B cell (primary cell): ENCODE measurements at regions not wholly inside any gene's neighbourhood (a gene's known extent, or its start where the extent isn't known, plus 50 kb on each side); places are given as distances from the start of the nearest gene placed in this dataset.

Experiments
- ATAC-seq: fragments of 200-7000 bp; cut with Tn5 transposase; one replicate; pipeline ENCODE4 v1.10.0; 2021; ENCODE audit warnings: low read depth, mild to moderate bottlenecking, moderate number of reproducible peaks, moderate library complexity
- CTCF ChIA-PET: fragments of 350-600 bp; sonication (Branson Sonifier 250); formaldehyde crosslinking; loops from one replicate; lab custom pipeline; 2021; ENCODE audit warnings: antibody characterized with exemption, inconsistent platforms; lab: Charles Lee
- POLR2A ChIA-PET: fragments of 350-600 bp; sonication (Branson Sonifier 250); formaldehyde crosslinking; loops from one replicate; lab custom pipeline; 2021; ENCODE audit warnings: antibody characterized with exemption; lab: Charles Lee
- DNase-seq: peaks from one replicate; pipeline ENCODE4 v3.0.0; 2013
- H2AFZ ChIP-seq: 2 replicates; pipeline ENCODE4 v1.6.1; 2012; ENCODE audit warnings: mild to moderate bottlenecking, low read depth, low read length; ENCODE audit not compliant: insufficient read depth, poor library complexity, severe bottlenecking
- H3K27ac ChIP-seq, 2 donors: 1 replicate in 1 of 2; 2 replicates in 1 of 2; pipeline ENCODE4 v1.5.1; 2012 to 2013; ENCODE audit warnings: low read length in 2 of 2, mild to moderate bottlenecking in 2 of 2, moderate library complexity in 1 of 2
- H3K27me3 ChIP-seq, 4 experiments: fragments of 200-600 bp in 1 of 4; sonication (generic) in 1 of 4; replicated peaks in 1 of 4; 1 replicate in 2 of 4; 2 replicates in 2 of 4; pipeline versions ENCODE4 v1.6.1 to v1.7.0; 2013 to 2016; ENCODE audit warnings: low read length in 3 of 4, mild to moderate bottlenecking in 2 of 4, mixed read lengths in 1 of 4, moderate library complexity in 1 of 4; ENCODE audit not compliant: insufficient read depth in 4 of 4, control insufficient read depth in 3 of 4; ENCODE audit errors: control extremely low read depth in 1 of 4
- H3K36me3 ChIP-seq, 2 experiments: replicated peaks in 1 of 2; 1 replicate in 1 of 2; 2 replicates in 1 of 2; pipeline versions ENCODE4 v1.6.1 to v1.7.1; 2013; ENCODE audit warnings: low read length in 1 of 2; ENCODE audit not compliant: insufficient read depth in 2 of 2, control insufficient read depth in 1 of 2; ENCODE audit errors: control extremely low read depth in 1 of 2, extremely low read depth in 1 of 2
- H3K4me1 ChIP-seq, 2 donors: fragments of 200-600 bp in 1 of 2; sonication (generic) in 1 of 2; 1 replicate in 1 of 2; 2 replicates in 1 of 2; pipeline versions ENCODE4 v1.5.1 to v1.6.1; 2013 to 2017; ENCODE audit warnings: low read length in 2 of 2; ENCODE audit not compliant: control insufficient read depth in 2 of 2, insufficient read depth in 2 of 2
- H3K4me2 ChIP-seq: replicated peaks from 2 replicates; pipeline ENCODE3; 2012; ENCODE audit warnings: mild to moderate bottlenecking, low read depth, low read length; ENCODE audit not compliant: poor library complexity, severe bottlenecking
- H3K4me3 ChIP-seq, 5 experiments: fragments of 200-600 bp in 1 of 5; sonication (generic) in 1 of 5; 1 replicate in 3 of 5; 2 replicates in 2 of 5; pipeline versions ENCODE4 v1.5.1 to v1.7.0; 2011 to 2016; ENCODE audit warnings: low read length in 4 of 5, mild to moderate bottlenecking in 4 of 5, low read depth in 2 of 5, control low read depth in 1 of 5, moderate library complexity in 1 of 5; ENCODE audit not compliant: insufficient read depth in 1 of 5; ENCODE audit errors: control extremely low read depth in 1 of 5, extremely low read depth in 1 of 5
- H3K79me2 ChIP-seq: fragments of 200-600 bp; sonication (generic); one replicate; pipeline ENCODE4 v1.6.0; 2016; ENCODE audit warnings: low read length; ENCODE audit not compliant: control insufficient read depth, insufficient read depth
- H3K9ac ChIP-seq: fragments of 200-600 bp; sonication (generic); 2 replicates; pipeline ENCODE4 v1.6.1; 2017; ENCODE audit warnings: mild to moderate bottlenecking, low read length, moderate library complexity
- H3K9me3 ChIP-seq, 3 donors: one replicate each; pipeline versions ENCODE4 v1.6.1 to v1.7.1; 2013; ENCODE audit warnings: low read length in 2 of 3; ENCODE audit not compliant: control insufficient read depth in 2 of 3, insufficient read depth in 1 of 3; ENCODE audit errors: control extremely low read depth in 1 of 3
- H4K20me1 ChIP-seq: 2 replicates; pipeline ENCODE4 v1.6.0; 2012; ENCODE audit warnings: mild to moderate bottlenecking, low read length; ENCODE audit not compliant: insufficient read depth, control insufficient read depth, poor library complexity, severe bottlenecking
- H3K27ac Mint-ChIP-seq: one replicate; pipeline ENCODE4 v1.8.0; 2021; ENCODE audit warnings: mixed read lengths
- H3K27me3 Mint-ChIP-seq: one replicate; pipeline ENCODE4 v1.8.0; 2021; ENCODE audit warnings: mixed read lengths
- H3K4me1 Mint-ChIP-seq: one replicate; pipeline ENCODE4 v1.8.0; 2021; ENCODE audit warnings: mixed read lengths
- H3K4me3 Mint-ChIP-seq: one replicate; pipeline ENCODE4 v1.8.0; 2021; ENCODE audit warnings: mixed read lengths
- H3K9me3 Mint-ChIP-seq: one replicate; pipeline ENCODE4 v1.8.0; 2022; ENCODE audit warnings: mixed read lengths; ENCODE audit not compliant: insufficient read depth
- EZH2 ChIP-seq: IDR thresholded peaks from 2 replicates; pipeline ENCODE4 v1.6.1; 2012; ENCODE audit warnings: borderline replicate concordance, low read depth, mild to moderate bottlenecking, moderate library complexity, low read length; ENCODE audit not compliant: insufficient read depth, poor library complexity, severe bottlenecking
- WGBS: methylation state at CpG from one replicate; pipeline ENCODE4 v1.1.5; 2013; ENCODE audit warnings: missing lambda C conversion rate; ENCODE audit not compliant: insufficient coverage; 5-methylcytosine and 5-hydroxymethylcytosine counted together
- intact Hi-C: fragments of 100-400 bp; cut with micrococcal nuclease; formaldehyde crosslinking; loops from one replicate; pipeline ENCODE4 v1.10.0; 2022
- TF ChIP-seq, protein P1 (sequence below): fragments of 200-600 bp; IDR thresholded peaks from one replicate; pipeline ENCODE4 v1.8.0; 2022; ENCODE audit warnings: antibody characterized with exemption, mild to moderate bottlenecking

DNA sequence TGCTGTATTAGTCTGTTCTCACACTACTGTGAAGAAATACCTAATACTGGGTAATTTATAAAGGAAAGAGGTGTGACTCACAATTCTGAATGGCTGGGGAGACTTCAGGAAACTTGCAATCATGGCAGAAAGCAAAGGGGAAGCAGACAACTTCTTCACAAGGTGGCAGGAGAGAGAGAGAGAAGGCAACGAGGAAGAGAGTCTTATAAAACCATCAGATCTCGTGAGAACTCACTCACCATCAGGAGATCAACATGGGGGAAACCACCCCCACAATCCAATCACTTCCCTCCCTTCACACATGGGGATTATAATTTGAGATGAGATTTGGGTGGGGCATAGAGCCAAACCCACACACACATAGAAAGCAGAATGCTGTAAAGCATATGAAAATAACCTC is 896.2 kb downstream of the CDH11 start:
- Mint-ChIP-seq H3K4me1 (no peaks in the 10 kb centered on the region), H3K27me3 (no peaks in the 10 kb centered on the region), H3K27ac (no peak overlapping the region), H3K9me3 (peaks cover 8% of the 10 kb centered on the region), H3K4me3 (no peak overlapping the region)
- TF ChIP-seq, protein P1, sequence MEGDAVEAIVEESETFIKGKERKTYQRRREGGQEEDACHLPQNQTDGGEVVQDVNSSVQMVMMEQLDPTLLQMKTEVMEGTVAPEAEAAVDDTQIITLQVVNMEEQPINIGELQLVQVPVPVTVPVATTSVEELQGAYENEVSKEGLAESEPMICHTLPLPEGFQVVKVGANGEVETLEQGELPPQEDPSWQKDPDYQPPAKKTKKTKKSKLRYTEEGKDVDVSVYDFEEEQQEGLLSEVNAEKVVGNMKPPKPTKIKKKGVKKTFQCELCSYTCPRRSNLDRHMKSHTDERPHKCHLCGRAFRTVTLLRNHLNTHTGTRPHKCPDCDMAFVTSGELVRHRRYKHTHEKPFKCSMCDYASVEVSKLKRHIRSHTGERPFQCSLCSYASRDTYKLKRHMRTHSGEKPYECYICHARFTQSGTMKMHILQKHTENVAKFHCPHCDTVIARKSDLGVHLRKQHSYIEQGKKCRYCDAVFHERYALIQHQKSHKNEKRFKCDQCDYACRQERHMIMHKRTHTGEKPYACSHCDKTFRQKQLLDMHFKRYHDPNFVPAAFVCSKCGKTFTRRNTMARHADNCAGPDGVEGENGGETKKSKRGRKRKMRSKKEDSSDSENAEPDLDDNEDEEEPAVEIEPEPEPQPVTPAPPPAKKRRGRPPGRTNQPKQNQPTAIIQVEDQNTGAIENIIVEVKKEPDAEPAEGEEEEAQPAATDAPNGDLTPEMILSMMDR: no peak
- no peak for TF ChIP-seq EZH2
- no CpG with 5 or more reads among the region's 2 CpGs for WGBS
- Histone ChIP-seq H3K27me3 (no peaks in the 10 kb centered on the region), H2AFZ (no peak overlapping the region), H3K9ac (no peak overlapping the region), H3K27ac (no peak overlapping the region), H3K79me2 (no peaks in the 10 kb centered on the region), H3K4me3 (no peak overlapping the region), H3K4me1 (no peaks in the 10 kb centered on the region), H4K20me1 (no peaks in the 10 kb centered on the region), H3K4me2 (no peak overlapping the region), H3K36me3 (no peaks in the 10 kb centered on the region), H3K9me3 (no peaks in the 10 kb centered on the region)
- DNase-seq (no peak), ATAC-seq (no peak)
- ChIA-PET CTCF (no interaction called here), POLR2A (no interaction called here)
- intact Hi-C loops: no loop called here

DNA sequence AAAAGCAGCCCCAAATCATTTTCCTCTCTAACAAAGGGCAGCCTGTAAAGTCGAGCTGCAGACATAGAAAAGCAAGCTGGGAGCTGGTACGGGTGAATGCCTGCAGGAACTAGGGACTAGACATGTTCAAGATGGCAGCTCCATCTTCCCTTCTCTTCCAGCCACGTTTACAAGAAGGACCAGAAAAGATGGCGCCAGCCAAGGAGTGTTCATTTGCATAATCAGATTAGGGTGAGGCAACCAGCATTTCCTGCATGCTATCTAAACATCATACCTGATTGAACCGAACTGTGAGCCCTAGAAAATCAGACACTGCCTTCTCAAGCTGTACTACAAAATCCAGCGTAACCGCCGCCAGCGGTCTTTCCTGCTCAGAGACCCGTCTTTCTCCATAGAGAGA is 896.8 kb downstream of the CDH11 start:
- no peak overlapping the region for H3K27ac ChIP-seq
- Mint-ChIP-seq H3K27ac (no peak overlapping the region), H3K4me1 (no peaks in the 10 kb centered on the region), H3K27me3 (no peaks in the 10 kb centered on the region), H3K4me3 (no peak overlapping the region), H3K9me3 (peaks cover 8% of the 10 kb centered on the region)
- DNase-seq: no peak
- H3K9ac ChIP-seq: no peak overlapping the region
- no peaks in the 10 kb centered on the region for H4K20me1 ChIP-seq
- intact Hi-C loops: no loop called here
- ChIA-PET POLR2A (no interaction called here), CTCF (no interaction called here)
- no peaks in the 10 kb centered on the region for H3K79me2 ChIP-seq
- H3K4me3 ChIP-seq: no peak overlapping the region
- no peaks in the 10 kb centered on the region for H3K36me3 ChIP-seq
- H2AFZ ChIP-seq: no peak overlapping the region
- no peaks in the 10 kb centered on the region for H3K4me1 ChIP-seq
- 89% methylated on average over 8 of the region's 10 CpGs for WGBS
- H3K4me2 ChIP-seq: no peak overlapping the region
- ATAC-seq: no peak
- TF ChIP-seq, protein P1: no peak
- H3K27me3 ChIP-seq: no peaks in the 10 kb centered on the region
- H3K9me3 ChIP-seq: no peaks in the 10 kb centered on the region
